ENCODE measurements at regions not wholly inside any gene's neighbourhood (a gene's known extent, or its start where the extent isn't known, plus 50 kb on each side); places are given as distances from the start of the nearest gene placed in this dataset.

DNA sequence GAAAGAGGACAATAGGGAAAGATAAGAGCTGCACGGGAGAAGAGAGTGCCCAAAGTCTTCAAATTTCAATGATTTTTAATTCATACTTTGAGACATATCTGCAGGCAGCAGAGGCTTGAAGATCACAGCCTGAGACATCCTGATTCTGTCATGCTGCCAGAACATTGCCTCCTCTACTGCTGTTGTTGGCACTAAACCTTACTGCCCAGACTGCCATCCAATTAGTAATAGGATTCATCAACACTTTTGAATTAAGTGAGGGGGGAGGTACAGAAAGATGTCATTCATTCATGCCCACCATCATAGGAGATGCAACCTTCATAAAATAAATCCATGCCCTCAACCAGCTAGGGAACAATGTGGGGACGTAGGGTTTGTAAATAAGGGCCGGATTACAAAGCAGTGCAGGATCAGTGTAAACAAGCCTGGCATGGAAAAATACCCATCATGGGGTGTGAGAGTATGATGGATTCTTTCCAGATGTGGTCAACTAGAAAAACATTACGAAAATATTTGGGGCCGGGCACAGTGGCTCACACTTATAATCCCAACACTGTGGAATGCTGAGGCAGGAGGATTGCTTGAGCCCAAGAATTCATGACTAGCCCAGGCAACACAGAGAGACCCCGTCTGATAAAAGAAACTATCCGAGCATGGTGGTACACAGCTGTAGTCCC lies 122.1 kb upstream of the DAPK1 start:
- ChIA-PET CTCF (interaction anchor here (1.4 kb wide), 1 partner anchor 288 kb away, joined by 3 read pairs; no protein-coding TSS in a partner anchor), POLR2A (no interaction called here)
- TF ChIP-seq, protein P1, sequence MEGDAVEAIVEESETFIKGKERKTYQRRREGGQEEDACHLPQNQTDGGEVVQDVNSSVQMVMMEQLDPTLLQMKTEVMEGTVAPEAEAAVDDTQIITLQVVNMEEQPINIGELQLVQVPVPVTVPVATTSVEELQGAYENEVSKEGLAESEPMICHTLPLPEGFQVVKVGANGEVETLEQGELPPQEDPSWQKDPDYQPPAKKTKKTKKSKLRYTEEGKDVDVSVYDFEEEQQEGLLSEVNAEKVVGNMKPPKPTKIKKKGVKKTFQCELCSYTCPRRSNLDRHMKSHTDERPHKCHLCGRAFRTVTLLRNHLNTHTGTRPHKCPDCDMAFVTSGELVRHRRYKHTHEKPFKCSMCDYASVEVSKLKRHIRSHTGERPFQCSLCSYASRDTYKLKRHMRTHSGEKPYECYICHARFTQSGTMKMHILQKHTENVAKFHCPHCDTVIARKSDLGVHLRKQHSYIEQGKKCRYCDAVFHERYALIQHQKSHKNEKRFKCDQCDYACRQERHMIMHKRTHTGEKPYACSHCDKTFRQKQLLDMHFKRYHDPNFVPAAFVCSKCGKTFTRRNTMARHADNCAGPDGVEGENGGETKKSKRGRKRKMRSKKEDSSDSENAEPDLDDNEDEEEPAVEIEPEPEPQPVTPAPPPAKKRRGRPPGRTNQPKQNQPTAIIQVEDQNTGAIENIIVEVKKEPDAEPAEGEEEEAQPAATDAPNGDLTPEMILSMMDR (IDR thresholded peaks at IDR 0.05; ENCODE audit: insufficient read depth, low read length, missing control alignments) = no peak
- no peak overlapping the region for H3K4me3 ChIP-seq (ENCODE audit: low read depth, low read length)
- DNase-seq (ENCODE audit: low read depth, low spot score) = no peak

GRCh38 chr9:87378676-87379075 lies 119.0 kb upstream of the DAPK1 start:
- DNase-seq (ENCODE audit: low read depth, low spot score) = no peak
- ChIA-PET POLR2A (no interaction called here), CTCF (no interaction called here)
- TF ChIP-seq, protein P1 (IDR thresholded peaks at IDR 0.05; ENCODE audit: insufficient read depth, low read length, missing control alignments) = no peak
- no peak overlapping the region for H3K4me3 ChIP-seq (ENCODE audit: low read depth, low read length)

DNA sequence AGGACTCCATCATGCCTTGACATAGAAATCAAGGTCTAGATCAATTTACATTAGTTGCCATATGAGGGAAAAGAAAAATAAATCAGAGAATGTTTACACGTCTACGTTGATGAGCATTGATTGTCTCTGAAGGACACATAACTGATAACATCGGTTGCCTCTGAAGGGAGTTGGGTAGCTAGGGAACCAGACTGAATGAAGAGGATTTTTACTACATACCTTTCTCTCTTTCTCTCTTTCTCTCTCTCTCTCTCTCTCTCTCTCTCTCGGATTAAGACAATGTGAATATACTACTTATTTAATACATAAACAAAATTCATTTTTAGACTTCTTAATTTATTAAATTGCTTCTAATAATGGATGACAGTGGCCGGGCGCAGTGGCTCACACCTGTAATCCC lies 118.4 kb upstream of the DAPK1 start:
- CTCF ChIA-PET = no interaction called here
- H3K4me3 ChIP-seq (ENCODE audit: low read depth, low read length) = no peak overlapping the region
- DNase-seq (ENCODE audit: low read depth, low spot score) = no peak
- POLR2A ChIA-PET = no interaction called here
- TF ChIP-seq, protein P1 (IDR thresholded peaks at IDR 0.05; ENCODE audit: insufficient read depth, low read length, missing control alignments) = no peak

DNA sequence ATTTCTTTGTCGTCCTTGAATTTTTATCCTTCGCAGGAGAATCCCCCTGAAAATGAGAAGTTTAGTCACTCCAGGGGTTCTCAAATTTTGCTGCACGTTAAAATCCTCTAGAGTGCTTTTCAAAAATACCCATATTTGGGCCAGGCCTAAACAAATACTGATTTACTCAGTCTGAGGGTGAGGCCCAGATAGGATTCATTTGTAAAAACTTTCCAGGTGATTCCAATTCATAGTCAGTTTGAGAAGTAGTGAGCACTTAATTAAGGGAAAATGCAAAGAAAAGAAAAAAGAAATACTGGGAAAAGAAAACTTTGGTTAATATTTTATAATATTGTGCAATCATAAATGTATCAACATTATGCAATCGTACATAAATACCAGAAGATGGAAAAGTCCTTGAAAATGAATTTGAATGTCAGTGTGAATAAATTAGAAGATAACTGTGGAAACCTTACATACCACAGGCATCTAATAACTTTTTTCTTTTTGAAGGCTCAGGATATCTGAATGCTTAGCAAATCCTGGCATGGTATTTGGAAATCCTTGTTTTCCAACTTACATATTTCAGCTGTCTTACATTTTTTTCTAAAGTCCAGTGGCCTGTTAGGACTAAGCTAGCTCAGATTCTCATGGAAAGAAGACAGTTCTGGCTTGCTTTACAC lies 116.5 kb upstream of the DAPK1 start:
- TF ChIP-seq, protein P1 (IDR thresholded peaks at IDR 0.05; ENCODE audit: insufficient read depth, low read length, missing control alignments) = no peak
- peak; percentile 80 for DNase-seq (ENCODE audit: low read depth, low spot score)
- CTCF ChIA-PET = interaction anchor here (1.0 kb wide), 1 partner anchor 282 kb away, joined by 4 read pairs; no protein-coding TSS in a partner anchor
- H3K4me3 ChIP-seq (ENCODE audit: low read depth, low read length) = no peak overlapping the region
- POLR2A ChIA-PET = no interaction called here

- ChIA-PET POLR2A (no interaction called here), CTCF (interaction anchor here (1.0 kb wide), 1 partner anchor 282 kb away, joined by 4 read pairs; no protein-coding TSS in a partner anchor)
- no peak overlapping the region for H3K4me3 ChIP-seq (ENCODE audit: low read depth, low read length)
- no peak for DNase-seq (ENCODE audit: low read depth, low spot score)
- TF ChIP-seq, protein P1 (IDR thresholded peaks at IDR 0.05; ENCODE audit: insufficient read depth, low read length, missing control alignments) = no peak
Observed at GRCh38 chr9:87381746-87382145, 115.9 kb upstream of the DAPK1 start.

DNA sequence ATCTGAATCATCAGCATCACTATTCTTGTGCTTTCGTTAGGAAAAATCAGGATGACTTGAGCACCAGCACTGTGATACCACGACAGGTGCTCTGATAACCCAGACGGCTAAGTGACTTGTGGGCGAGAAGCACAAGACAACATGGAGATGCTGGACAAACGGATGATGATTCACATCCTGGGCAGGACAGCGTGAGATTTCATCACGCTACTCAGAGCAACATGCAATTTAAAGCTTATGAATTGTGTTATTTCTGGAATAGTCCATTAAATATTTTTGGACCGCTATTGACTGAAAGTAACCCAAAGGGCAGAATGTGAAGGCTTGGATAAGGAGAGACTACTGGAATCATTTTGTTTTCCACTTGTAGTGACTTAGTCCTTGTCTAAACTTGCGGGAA lies 114.8 kb upstream of the DAPK1 start:
- ChIA-PET POLR2A (no interaction called here), CTCF (interaction anchor here (0.6 to 1.7 kb wide), 2 partner anchors 20 to 45 kb away, joined by 3 to 4 read pairs; no protein-coding TSS in a partner anchor)
- H3K4me3 ChIP-seq (ENCODE audit: low read depth, low read length) = no peak overlapping the region

More for the DNA sequence above, 114.8 kb upstream of the DAPK1 start:
- no peak for DNase-seq (ENCODE audit: low read depth, low spot score)
- TF ChIP-seq, protein P1 (IDR thresholded peaks at IDR 0.05; ENCODE audit: insufficient read depth, low read length, missing control alignments) = no peak

Measured in AG04449 (cell line).